H9 (cell line): ENCODE measurements at regions not wholly inside any gene's neighbourhood (a gene's known extent, or its start where the extent isn't known, plus 50 kb on each side); places are given as distances from the start of the nearest gene placed in this dataset.

ENCODE experiments used
- DNase-seq: peaks from one replicate; pipeline ENCODE4 v3.0.0-alpha.2; 2017
- H2AFZ ChIP-seq: one replicate; pipeline ENCODE4 v1.6.1; 2013; ENCODE audit warnings: mild to moderate bottlenecking, low read length, control low read depth, moderate library complexity
- H2AK5ac ChIP-seq: 2 replicates; pipeline ENCODE4 v1.6.1; 2013; ENCODE audit warnings: low read length, control low read depth, mixed read lengths; ENCODE audit not compliant: insufficient read length
- H2BK120ac ChIP-seq: one replicate; pipeline ENCODE4 v1.6.1; 2013; ENCODE audit warnings: low read depth, mild to moderate bottlenecking, low read length, control low read depth, inconsistent platforms; ENCODE audit not compliant: poor library complexity, severe bottlenecking
- H2BK12ac ChIP-seq: 2 replicates; pipeline ENCODE4 v1.6.1; 2013; ENCODE audit warnings: low read length, control low read depth, mixed read lengths, low read depth; ENCODE audit not compliant: insufficient read length
- H2BK15ac ChIP-seq: 2 replicates; pipeline ENCODE4 v1.6.1; 2013; ENCODE audit warnings: low read depth, low read length, control low read depth
- H2BK20ac ChIP-seq: one replicate; pipeline ENCODE4 v1.6.1; 2013; ENCODE audit warnings: low read depth, mild to moderate bottlenecking, low read length, control low read depth, inconsistent platforms; ENCODE audit not compliant: poor library complexity, severe bottlenecking
- H2BK5ac ChIP-seq: 2 replicates; pipeline ENCODE4 v1.6.1; 2013; ENCODE audit warnings: low read length, control low read depth, mixed read lengths; ENCODE audit not compliant: insufficient read length
- H3K14ac ChIP-seq: 2 replicates; pipeline ENCODE4 v1.6.1; 2013; ENCODE audit warnings: low read length, control low read depth; ENCODE audit not compliant: insufficient read depth
- H3K18ac ChIP-seq: 2 replicates; pipeline ENCODE4 v1.6.1; 2013; ENCODE audit warnings: low read depth, mild to moderate bottlenecking, mixed read lengths, low read length, control low read depth; ENCODE audit not compliant: insufficient read length
- H3K23ac ChIP-seq: 2 replicates; pipeline ENCODE4 v1.6.1; 2013; ENCODE audit warnings: low read length, control low read depth, mixed read lengths, low read depth; ENCODE audit not compliant: insufficient read length
- H3K23me2 ChIP-seq: 2 replicates; pipeline ENCODE4 v1.6.1; 2013; ENCODE audit warnings: low read depth, mild to moderate bottlenecking, mixed read lengths, low read length, control low read depth; ENCODE audit not compliant: insufficient read length, poor library complexity, severe bottlenecking
- H3K27ac ChIP-seq: 2 replicates; pipeline ENCODE4 v1.5.1; 2013; ENCODE audit warnings: low read length, control low read depth, mixed read lengths, low read depth; ENCODE audit not compliant: insufficient read length
- H3K27me3 ChIP-seq: 2 replicates; pipeline ENCODE4 v1.6.1; 2013; ENCODE audit warnings: low read length, control low read depth, inconsistent platforms; ENCODE audit not compliant: insufficient read depth
- H3K4ac ChIP-seq: 2 replicates; pipeline ENCODE4 v1.6.1; 2013; ENCODE audit warnings: low read depth, mild to moderate bottlenecking, control low read depth, inconsistent platforms, low read length, moderate library complexity
- H3K4me1 ChIP-seq: 2 replicates; pipeline ENCODE4 v1.6.1; 2013; ENCODE audit warnings: low read length, control low read depth, inconsistent platforms; ENCODE audit not compliant: insufficient read depth
- H3K4me2 ChIP-seq: 2 replicates; pipeline ENCODE4 v1.6.1; 2013; ENCODE audit warnings: low read length, control low read depth, mixed read lengths; ENCODE audit not compliant: insufficient read length, insufficient read depth
- H3K56ac ChIP-seq: 2 replicates; pipeline ENCODE4 v1.6.1; 2013; ENCODE audit warnings: low read depth, mild to moderate bottlenecking, mixed read lengths, low read length, control low read depth; ENCODE audit not compliant: insufficient read length
- H3K79me1 ChIP-seq: 2 replicates; pipeline ENCODE4 v1.6.1; 2013; ENCODE audit warnings: low read depth, mild to moderate bottlenecking, moderate library complexity, low read length, control low read depth, inconsistent platforms; ENCODE audit not compliant: insufficient read depth, poor library complexity, severe bottlenecking
- H3K79me2 ChIP-seq: 2 replicates; pipeline ENCODE4 v1.6.1; 2013; ENCODE audit warnings: low read length, control low read depth, inconsistent platforms; ENCODE audit not compliant: insufficient read depth
- H3K9ac ChIP-seq: 2 replicates; pipeline ENCODE4 v1.6.1; 2013; ENCODE audit warnings: low read length, control low read depth, mixed read lengths; ENCODE audit not compliant: insufficient read length; ENCODE audit errors: extremely low read depth
- H3K9me3 ChIP-seq: one replicate; pipeline ENCODE4 v1.6.1; 2013; ENCODE audit warnings: low read depth, low read length, inconsistent platforms; ENCODE audit not compliant: control insufficient read depth
- H3T11ph ChIP-seq: one replicate; pipeline ENCODE4 v1.6.1; 2013; ENCODE audit warnings: mild to moderate bottlenecking, low read length, control low read depth, inconsistent platforms
- H4K20me1 ChIP-seq: one replicate; pipeline ENCODE4 v1.6.1; 2013; ENCODE audit not compliant: control insufficient read depth, insufficient read length, insufficient read depth
- H4K5ac ChIP-seq: 2 replicates; pipeline ENCODE4 v1.6.1; 2013; ENCODE audit warnings: low read depth, mild to moderate bottlenecking, mixed read lengths, low read length, control low read depth; ENCODE audit not compliant: insufficient read length
- H4K8ac ChIP-seq: replicated peaks from 2 replicates; pipeline ENCODE4 v1.6.1; 2013; ENCODE audit warnings: low read length, control low read depth, mixed read lengths, low read depth; ENCODE audit not compliant: insufficient read length
- H4K91ac ChIP-seq: 2 replicates; pipeline ENCODE4 v1.6.1; 2013; ENCODE audit warnings: low read depth, mild to moderate bottlenecking, moderate library complexity, mixed read lengths, low read length, control low read depth; ENCODE audit not compliant: insufficient read length
- H3K27ac Mint-ChIP-seq, 3 experiments: 2 replicates in 2 of 3; 3 replicates in 1 of 3; pipeline ENCODE4 v1.8.0; 2020 to 2021; ENCODE audit warnings: mixed read lengths in 3 of 3, mild to moderate bottlenecking in 1 of 3, moderate library complexity in 1 of 3
- H3K27me3 Mint-ChIP-seq: 2 replicates; pipeline ENCODE4 v1.8.0; 2021; ENCODE audit warnings: low read depth, mild to moderate bottlenecking, moderate library complexity, mixed read lengths
- H3K36me3 Mint-ChIP-seq, 3 experiments: 2 replicates in 2 of 3; 3 replicates in 1 of 3; pipeline ENCODE4 v1.8.0; 2020 to 2021; ENCODE audit warnings: low read depth in 3 of 3, mixed read lengths in 3 of 3; ENCODE audit not compliant: insufficient read depth in 1 of 3
- H3K4me1 Mint-ChIP-seq, 2 experiments: 2 replicates each; pipeline ENCODE4 v1.8.0; 2020; ENCODE audit warnings: mixed read lengths in 2 of 2
- H3K4me3 Mint-ChIP-seq, 2 experiments: 2 replicates in 1 of 2; 3 replicates in 1 of 2; pipeline ENCODE4 v1.8.0; 2020 to 2021; ENCODE audit warnings: mild to moderate bottlenecking in 2 of 2, mixed read lengths in 2 of 2, moderate library complexity in 1 of 2
- H3K9me3 Mint-ChIP-seq, 2 experiments: 2 replicates in 1 of 2; 3 replicates in 1 of 2; pipeline ENCODE4 v1.8.0; 2020; ENCODE audit warnings: mild to moderate bottlenecking in 2 of 2, mixed read lengths in 2 of 2, moderate library complexity in 1 of 2
- CTCF ChIP-seq: fragments of 200-600 bp; sonication (generic); conservative IDR thresholded peaks from 3 replicates; pipeline ENCODE4 v1.8.0; 2021; ENCODE audit warnings: antibody characterized with exemption, mild to moderate bottlenecking
- WGBS: extraction: QIAGEN DNeasy Blood & Tissue Kit; methylation state at CpG from one replicate; pipeline ENCODE4 v1.1.7; 2013; ENCODE audit warnings: missing lambda C conversion rate, low lambda C conversion rate, mixed read lengths; ENCODE audit not compliant: insufficient read length; ENCODE audit errors: extremely low coverage; 5-methylcytosine and 5-hydroxymethylcytosine counted together

- no peaks in the 10 kb centered on the region for H3K4me1 ChIP-seq
- no peak overlapping the region for H2AFZ ChIP-seq
- H3K9me3 ChIP-seq, result no peaks in the 10 kb centered on the region
- H4K5ac ChIP-seq, result no peak overlapping the region
- Mint-ChIP-seq H3K4me1 (peaks cover under 1% of the 10 kb centered on the region in 2 experiments; a peak in 3 of 4 replicates), H3K27ac (no peak overlapping the region), H3K36me3 (no peaks in the 10 kb centered on the region), H3K9me3 (no peaks in the 10 kb centered on the region; a peak in 1 of 5 replicates), H3K27me3 (no peaks in the 10 kb centered on the region), H3K4me3 (no peak overlapping the region)
- H2BK20ac ChIP-seq, result no peak overlapping the region
- no peak overlapping the region for H3K9ac ChIP-seq
- no peaks in the 10 kb centered on the region for H3K23me2 ChIP-seq
- no peak for TF ChIP-seq CTCF
- H2BK15ac ChIP-seq, result no peak overlapping the region
- no peak overlapping the region for H3K27ac ChIP-seq
- no peak overlapping the region for H3K18ac ChIP-seq
- DNase-seq, result no peak
- no peaks in the 10 kb centered on the region for H3K27me3 ChIP-seq
- H4K8ac ChIP-seq, result no peak overlapping the region
- no peak overlapping the region for H2BK12ac ChIP-seq
- no peaks in the 10 kb centered on the region for H4K20me1 ChIP-seq
- no peak overlapping the region for H2BK5ac ChIP-seq
- no peak overlapping the region for H2BK120ac ChIP-seq
- no peaks in the 10 kb centered on the region for H3K79me1 ChIP-seq
- no peak overlapping the region for H3K56ac ChIP-seq
- H3K14ac ChIP-seq, result no peak overlapping the region
- H3T11ph ChIP-seq, result no peak overlapping the region
- H2AK5ac ChIP-seq, result no peak overlapping the region
- H4K91ac ChIP-seq, result no peak overlapping the region
- no CpG with 5 or more reads among the region's 3 CpGs for WGBS
- no peak overlapping the region for H3K4me2 ChIP-seq
- no peak overlapping the region for H3K4ac ChIP-seq
- H3K79me2 ChIP-seq, result no peaks in the 10 kb centered on the region
- no peak overlapping the region for H3K23ac ChIP-seq
Observed at GRCh38 chr4:175929932-175930331, 117.9 kb upstream of the GPM6A start.
